Colonic mucosa (tissue), 4 donors: ENCODE measurements at regions not wholly inside any gene's neighbourhood (a gene's known extent, or its start where the extent isn't known, plus 50 kb on each side); places are given as distances from the start of the nearest gene placed in this dataset.

Source experiments
- DNase-seq: peaks from one replicate; pipeline ENCODE4 v3.0.0-alpha.2; 2020
- H3K27ac ChIP-seq: fragments of 200-600 bp; one replicate; pipeline ENCODE4 v1.8.0; 2021
- H3K27me3 ChIP-seq: fragments of 200-600 bp; one replicate; pipeline ENCODE4 v1.8.0; 2021
- H3K36me3 ChIP-seq: fragments of 200-600 bp; one replicate; pipeline ENCODE4 v1.8.0; 2021
- H3K4me1 ChIP-seq: fragments of 200-600 bp; one replicate; pipeline ENCODE4 v1.8.0; 2021; ENCODE audit warnings: mild to moderate bottlenecking
- H3K4me3 ChIP-seq: fragments of 200-600 bp; one replicate; pipeline ENCODE4 v1.8.0; 2021
- H3K9ac ChIP-seq, 2 donors: one replicate each; pipeline ENCODE4 v1.7.0; 2013; ENCODE audit warnings: control low read depth in 2 of 2, low read depth in 2 of 2, low read length in 2 of 2
- H3K9me3 ChIP-seq: fragments of 200-600 bp; one replicate; pipeline ENCODE4 v1.8.0; 2021
- CTCF ChIP-seq: fragments of 200-600 bp; IDR thresholded peaks from one replicate; pipeline ENCODE4 v1.8.0; 2022; ENCODE audit warnings: antibody characterized with exemption, mild to moderate bottlenecking
- intact Hi-C: fragments of 100-400 bp; cut with DNase I; formaldehyde crosslinking; loops from one replicate; pipeline ENCODE4 v1.14.1; 2022
- donor health status: healthy.
- donor health status: DM: no; HTN: no; CAD: no.
- donor health status: DM: no; HTN: no; CAD: no.

- no peak for DNase-seq
- H3K9ac ChIP-seq = no peak overlapping the region
- H3K36me3 ChIP-seq = no peaks in the 10 kb centered on the region
- intact Hi-C loops = no loop called here
- no peaks in the 10 kb centered on the region for H3K9me3 ChIP-seq
- no peak overlapping the region for H3K27ac ChIP-seq
- no peak overlapping the region for H3K4me3 ChIP-seq
- TF ChIP-seq CTCF = no peak
- no peaks in the 10 kb centered on the region for H3K27me3 ChIP-seq
- no peaks in the 10 kb centered on the region for H3K4me1 ChIP-seq
Measured at GRCh38 chr6:133191323-133191722, 49.8 kb upstream of the EYA4 start.
